GM18502 (cell line): ENCODE measurements at regions not wholly inside any gene's neighbourhood (a gene's known extent, or its start where the extent isn't known, plus 50 kb on each side); places are given as distances from the start of the nearest gene placed in this dataset.

Experiments used
- ATAC-seq: cut with Tn5 transposase; IDR thresholded peaks from one replicate; pipeline ENCODE4 v1.9.1; 2021; ENCODE audit warnings: mild to moderate bottlenecking; ENCODE audit not compliant: unreplicated experiment, poor library complexity

DNA sequence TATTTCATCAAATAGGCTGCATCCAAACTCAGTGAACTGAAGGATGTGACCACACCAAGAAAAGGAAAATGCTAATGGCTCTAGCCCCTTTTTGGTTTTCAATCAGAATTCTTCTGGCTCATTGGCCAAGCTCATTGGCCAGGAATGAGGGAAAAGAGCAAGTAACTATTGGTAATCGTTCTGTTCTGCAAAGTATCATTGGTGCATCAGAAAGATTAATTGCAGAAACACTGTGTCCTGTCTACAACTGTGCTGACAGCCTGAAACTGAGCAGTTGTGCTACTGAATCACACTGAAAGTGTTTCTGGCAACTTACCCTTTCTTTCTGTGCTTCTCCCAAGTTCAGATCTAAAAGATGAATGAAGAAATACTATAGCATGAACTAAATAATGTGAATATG, 116.4 kb upstream of the ROBO2 start:
- ATAC-seq = no peak

DNA sequence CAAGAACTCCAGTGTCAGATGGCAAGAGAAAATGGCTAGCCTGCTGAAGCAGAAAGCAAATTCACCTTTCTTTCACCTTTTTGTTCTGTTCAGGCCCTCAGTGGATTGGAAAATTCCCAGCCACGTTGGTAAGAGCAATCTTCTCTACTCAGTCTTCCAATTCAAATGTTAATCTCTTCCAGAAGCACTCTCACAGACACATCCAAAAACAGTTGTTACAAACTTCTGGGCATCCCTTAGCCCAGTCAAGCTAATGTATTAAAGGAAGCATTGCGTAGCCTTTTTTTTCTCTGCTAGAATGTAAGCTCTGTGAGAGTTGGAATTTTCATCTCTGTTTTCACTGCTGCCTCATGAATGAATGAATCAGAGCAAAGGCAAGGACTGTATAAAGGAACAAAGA, 109.2 kb upstream of the ROBO2 start:
- ATAC-seq = no peak

DNA sequence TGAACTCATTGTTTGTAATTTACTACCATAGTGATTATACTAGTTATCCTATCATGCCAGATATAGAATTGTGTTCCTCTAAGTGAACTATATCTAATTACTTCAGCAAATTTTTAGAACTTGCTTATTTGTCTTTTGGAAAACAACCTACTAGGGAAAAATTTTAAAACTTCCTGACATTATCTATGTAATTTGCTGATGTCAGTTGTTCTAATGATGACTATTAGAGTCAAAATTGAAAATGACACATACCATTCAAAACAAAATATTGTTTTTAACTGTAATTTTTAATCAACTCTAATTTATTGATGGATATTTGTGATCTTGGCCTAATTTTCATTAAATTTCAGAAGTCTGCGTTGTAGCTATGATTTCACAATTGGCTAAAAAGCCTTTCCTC, 106.7 kb upstream of the ROBO2 start:
- ATAC-seq = no peak

DNA sequence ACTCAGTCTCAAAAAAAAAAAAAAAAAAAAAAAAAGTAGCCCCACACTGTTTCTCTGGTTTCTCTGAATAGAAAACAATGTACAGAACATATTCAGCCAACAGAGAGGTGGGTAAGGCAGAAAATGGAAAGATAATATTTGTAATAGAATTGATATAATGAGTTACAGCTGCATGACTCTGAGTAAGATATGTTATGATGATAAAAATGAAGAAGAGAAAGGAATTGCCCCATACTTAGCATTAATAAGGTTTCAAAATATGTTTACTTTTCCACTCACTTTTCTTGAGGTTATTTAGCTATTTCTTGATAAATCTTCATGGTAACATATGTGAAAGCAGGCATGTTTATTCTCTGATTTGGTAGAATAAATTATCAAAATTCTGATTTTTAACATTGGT, 100.9 kb upstream of the ROBO2 start:
- no peak for ATAC-seq

DNA sequence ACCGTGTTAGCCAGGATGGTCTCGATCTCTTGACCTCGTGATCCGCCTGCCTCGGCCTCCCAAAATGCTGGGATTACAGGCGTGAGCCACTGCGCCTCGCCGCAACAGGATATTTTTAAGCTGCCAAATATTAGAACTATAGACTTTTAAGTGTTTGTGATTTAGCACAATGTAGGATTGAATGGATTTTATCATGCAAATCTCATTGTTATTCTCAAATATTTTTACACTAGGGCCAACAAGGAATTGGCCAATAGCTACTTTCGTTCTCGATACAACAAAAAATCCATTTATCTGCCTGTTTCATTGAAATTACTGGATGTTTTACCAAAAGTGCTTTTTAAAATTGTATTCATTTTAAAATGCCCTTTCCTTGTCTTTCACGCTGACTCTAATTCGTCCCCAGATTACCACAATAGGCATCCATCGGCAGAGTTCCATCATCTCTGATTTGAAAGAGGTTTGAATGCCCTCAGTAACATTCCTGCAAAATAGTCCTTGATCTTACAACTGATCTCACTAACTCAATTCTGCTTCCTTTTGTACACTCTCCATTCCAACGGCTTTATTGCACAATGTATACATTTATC, 99.6 kb upstream of the ROBO2 start:
- no peak for ATAC-seq

DNA sequence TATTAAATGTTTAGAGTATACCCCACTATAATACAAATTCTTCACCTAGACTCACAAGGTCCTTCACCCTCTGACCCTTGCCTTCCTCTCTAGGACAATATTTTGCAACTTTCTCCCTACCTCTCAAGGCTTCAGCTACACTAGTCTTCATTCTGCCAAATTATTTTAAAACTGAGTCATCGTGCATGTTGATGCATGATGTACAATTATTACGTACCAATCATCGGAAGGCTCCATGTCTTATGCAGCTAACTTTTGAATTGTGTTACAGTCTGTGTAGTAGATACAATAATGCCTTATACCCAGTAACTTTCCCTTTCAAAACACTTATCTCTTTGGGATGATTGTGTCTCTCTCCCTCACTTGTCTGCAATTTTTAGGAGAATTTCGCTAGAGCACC, 98.5 kb upstream of the ROBO2 start:
- ATAC-seq = no peak

DNA sequence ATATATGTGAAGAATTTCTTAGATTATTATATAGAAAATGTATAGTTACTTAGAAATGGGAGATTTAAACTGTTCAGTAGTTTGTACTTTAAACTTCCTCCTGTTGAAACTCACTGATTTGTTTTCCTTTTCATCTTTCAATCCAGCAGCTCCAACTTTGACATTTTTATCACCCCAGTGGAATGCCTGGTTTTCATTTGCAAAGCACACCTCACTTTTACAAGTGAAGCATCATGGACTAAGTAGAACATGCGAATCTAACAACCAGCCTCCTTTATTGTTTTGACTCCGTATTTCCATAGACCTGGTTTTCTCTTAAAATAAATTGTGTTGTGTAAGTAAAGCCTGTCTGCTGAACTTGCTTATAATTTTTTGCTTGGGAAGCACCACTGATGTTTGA, 97.8 kb upstream of the ROBO2 start:
- no peak for ATAC-seq

DNA sequence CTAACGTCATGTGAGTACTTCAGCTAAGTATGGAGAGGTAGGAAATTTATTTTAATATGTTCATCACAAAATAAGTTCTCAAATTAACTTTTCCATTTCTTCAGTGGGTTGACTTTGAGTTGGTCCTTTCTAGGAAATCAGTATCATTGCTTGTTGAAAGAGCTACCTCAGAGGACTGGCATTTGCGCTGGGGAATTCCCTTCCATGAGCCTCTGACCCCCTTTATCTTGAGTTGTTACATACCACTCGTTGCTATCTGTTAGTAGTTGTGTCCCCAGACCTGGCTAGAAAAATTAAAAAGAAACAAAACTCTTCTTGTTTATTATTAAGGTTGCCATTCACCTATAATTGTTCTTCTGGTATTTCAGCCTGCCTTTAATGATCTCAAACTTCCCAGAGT, 96.8 kb upstream of the ROBO2 start:
- ATAC-seq = no peak

DNA sequence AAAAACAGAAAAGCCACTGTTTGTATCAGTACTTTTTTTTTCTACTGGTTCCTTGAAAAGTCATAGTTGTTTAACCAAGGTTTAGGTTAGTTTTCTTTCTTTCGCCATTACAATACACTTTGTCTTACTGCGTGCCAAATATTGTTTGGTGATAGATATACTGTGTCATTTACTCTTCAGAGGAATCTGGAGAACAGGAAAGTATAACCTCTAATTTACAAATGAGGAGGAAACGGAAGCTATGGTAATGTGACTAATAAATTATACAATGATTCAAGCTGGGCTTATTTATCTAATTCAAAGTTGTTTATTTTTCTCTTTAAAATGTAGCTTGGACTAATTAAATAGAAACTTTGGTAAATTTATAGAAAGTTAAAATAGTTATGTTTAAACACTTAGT, 96.2 kb upstream of the ROBO2 start:
- ATAC-seq = no peak

DNA sequence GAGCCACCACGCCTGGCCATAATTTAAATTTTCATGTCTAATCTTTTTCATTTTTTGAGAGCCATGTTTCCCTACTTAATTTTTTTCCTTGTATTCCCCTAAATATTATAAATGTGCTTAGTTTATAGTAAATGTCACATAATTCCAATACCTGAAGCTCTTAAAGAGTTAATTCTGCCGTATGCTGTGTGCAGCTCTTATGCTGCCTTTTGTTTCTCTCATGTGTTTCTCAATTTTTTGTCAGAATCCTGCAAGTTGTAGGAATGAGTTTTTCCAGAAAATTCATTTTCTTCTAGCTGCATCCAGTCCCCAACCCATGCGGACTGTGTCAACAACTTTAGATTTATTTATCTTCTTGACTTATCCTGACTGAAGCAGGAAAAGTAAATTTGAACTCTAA, 90.9 kb upstream of the ROBO2 start:
- ATAC-seq = no peak

DNA sequence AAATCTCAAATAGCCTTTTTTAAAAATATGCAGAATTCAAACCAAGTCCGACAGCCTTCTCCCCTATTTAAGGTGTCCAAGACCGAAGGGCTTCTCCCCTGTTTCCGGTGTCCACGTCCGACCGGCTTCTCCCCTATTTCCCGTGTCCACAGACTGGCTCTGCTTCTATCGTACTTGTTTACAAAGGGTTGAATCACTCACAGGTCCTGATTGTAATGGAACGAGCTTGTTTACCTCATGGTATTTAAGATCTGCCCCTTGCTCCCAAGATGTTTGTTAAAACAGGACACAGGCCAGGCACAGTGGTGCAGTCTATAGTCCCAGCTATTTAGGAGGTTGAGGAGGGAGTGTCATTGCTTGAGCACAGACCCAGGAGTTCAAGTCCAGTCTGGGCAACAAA, 90.4 kb upstream of the ROBO2 start:
- no peak for ATAC-seq

DNA sequence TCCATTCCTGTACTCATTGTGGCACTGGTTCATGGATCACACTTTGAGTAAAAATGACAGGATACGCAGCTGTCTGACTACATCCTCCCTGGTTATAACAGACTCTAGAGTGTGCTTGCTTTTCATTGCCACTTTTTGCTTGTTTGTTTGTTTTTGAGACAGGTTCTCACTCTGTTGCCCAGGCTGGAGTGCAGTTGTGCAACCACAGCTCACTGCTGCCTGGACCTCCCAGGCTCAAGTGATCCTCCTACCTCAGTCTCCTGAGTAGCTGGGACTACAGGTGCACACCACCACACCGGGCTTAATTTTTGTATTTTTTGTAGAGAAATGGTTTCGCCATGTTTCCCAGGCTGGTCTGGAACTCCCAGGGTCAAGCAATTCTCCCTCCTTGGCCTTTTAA, 89.3 kb upstream of the ROBO2 start:
- no peak for ATAC-seq

DNA sequence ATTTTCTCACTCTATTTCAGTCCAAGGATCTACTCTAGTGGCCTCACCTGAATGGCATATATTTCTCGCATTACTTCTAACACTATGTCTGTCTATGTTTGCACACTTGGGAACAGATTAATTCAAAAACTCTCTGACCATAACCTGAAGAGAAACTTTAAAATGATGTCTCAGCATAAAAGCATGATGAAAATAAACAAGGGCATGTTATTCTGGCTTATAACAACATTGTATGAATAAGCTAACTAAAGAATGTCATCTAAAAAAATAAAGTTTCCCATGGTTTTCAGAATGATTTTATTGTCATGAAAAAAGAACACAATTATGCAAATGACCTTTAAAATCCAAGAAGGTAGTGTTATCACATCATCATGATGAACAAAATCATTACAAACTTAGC, 85.5 kb upstream of the ROBO2 start:
- ATAC-seq = no peak

DNA sequence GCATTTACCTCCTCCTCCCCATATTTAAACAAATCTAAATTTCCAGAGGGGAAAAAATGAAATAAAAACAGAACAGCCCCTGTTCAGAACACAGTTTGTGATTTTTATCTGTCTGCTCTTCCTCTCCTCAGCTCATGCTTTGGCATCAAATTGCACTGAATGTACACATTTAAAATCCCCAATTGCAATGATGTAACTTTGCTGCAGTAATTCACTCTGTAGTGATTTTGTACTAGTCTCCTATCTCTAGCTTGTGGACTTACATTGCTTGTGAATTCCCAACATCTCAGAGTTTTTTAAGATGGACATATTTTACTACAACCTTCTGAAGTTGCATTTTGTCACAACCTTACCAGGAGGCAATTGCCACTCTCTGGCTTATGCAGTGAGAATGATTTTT, 81.6 kb upstream of the ROBO2 start:
- no peak for ATAC-seq

DNA sequence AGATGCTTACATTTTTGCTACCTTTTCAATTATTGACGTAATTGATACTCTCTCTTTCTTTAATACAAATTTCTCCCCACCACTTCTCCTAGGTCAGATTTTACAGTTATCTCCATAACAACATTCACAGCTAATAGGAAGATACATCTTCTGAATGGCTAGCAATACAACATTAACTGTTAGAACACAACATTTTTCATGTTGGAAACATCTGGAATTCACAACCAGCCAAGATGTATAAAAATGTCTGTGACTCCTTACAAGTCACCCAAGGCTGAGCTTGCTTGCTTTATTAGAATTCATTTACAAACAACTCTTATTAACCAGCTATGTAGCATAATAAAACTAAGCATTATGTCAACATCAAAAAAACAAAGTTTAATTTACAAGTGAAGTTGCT, 81.0 kb upstream of the ROBO2 start:
- no peak for ATAC-seq

DNA sequence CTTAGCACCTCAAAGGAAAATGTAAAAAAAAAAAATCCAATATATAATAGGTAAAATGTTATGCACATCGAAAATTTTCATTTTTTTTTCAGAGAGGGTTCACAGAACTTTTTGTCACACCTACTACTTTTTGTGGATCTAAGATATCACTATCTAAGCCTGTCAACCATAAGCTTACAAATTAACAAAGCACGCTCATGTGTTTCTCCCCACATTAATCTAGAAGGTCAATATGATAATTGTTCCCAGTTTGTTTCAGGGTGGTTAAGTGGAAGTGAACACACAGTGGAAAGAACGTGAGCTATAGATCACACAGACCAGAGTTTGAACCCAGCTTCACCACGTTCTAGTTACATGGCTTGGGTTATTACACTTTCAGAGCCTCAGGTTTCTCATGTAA, 78.6 kb upstream of the ROBO2 start:
- no peak for ATAC-seq

DNA sequence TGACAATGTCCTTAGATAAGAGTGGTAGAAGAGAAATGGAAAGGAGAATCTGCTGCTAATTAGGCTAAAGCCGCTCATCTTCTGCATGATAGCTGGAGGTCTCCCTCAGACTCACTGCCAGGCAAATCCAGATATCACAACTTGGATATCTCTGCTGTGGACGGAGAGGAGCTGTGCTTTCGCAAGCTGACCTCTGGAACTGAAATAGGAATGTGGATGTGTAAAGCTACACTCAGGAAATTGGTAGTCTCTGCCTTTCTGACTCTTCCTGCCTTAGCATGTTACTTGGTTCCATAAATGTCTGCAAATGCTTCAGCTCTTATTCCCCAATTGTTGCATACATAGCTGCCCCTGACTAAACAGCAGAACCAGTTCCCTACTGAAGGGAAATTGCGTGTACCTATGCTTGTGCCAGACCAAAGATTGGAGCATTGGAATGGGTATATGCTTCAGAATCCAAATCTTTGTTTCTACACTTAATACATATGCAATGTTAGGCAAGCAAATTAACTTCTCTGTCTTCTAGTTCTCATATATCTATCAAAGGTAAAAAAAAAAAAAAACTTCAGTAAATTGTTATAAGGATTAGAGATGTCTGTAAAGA, 74.7 kb upstream of the ROBO2 start:
- no peak for ATAC-seq

DNA sequence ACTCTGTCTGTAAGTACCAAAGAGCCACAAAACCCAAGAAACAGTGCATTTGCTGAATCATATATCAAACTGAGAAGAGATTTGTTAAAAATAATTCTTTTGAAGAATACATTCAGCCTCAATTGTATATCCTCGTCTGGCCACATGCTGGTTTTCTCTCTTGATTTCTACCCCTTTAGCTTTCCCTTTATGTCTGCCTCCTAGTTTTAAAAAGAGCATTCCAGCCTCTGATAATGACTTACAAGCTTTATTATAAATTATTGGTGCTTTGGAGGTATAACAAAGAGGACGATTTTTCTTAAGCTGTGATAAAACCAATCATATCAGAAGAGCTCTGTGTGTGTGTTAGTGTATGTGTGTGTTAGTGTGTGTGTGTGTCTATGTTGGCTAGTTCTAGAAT, 70.4 kb upstream of the ROBO2 start:
- ATAC-seq = no peak

DNA sequence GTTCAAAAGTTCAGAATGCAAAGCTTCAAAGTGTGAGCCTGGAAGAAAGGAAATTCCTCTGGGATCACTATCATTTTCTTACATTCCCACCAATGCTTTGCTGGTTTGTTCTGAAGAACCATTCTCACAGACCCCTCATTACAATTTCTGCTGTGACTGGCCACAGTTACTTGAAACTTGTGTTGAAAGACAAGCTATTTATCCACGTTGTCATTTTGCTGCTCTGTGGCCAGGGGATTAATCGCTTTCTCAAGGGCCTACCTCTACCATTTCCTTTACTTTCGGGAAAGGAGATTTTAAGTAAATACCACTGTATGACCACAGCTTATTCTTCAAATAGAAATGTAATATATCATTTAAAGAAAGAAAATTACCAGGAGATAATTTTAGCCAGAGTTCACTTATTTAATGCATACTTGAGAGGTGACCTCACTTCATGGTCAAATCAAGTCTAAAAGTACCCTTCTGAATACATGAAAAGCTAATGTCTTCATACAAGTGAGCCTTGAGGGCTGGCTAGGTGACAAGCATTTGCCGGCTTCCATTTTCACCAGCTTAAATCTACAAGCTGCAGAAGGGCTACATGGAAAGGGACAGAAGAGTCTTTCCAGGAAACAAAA, 69.8 kb upstream of the ROBO2 start:
- no peak for ATAC-seq

DNA sequence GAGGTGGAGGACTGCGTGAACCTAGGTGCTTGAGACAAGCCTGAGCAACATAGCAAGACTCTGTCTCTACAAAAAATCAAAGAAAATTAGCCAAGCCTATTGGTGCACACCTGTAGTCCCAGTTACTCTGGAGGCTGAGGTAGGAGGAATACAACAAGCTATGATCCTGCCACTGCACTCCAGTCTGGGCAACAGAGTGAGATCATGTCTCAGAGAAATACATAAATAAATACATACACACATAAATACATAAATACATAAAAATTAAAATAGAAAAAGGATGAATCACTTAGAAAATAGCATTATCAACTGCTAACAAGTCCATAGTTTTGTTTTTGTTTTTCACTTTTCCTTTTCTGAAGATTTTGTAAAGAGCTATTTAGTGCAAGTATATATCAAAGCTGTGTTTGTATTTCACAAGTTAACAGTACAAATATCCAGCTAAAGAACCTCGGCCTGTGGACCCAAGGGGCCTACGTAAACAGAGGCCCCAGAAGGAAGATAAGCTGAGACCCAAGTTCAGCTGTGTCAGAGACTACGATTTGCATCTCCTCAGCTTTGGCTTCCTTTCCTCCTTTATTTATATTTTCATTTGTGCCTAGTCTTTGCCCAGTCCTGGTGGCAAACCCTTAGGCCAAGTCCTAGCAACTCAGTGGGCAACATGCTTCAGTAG, 67.1 kb upstream of the ROBO2 start:
- ATAC-seq = no peak

DNA sequence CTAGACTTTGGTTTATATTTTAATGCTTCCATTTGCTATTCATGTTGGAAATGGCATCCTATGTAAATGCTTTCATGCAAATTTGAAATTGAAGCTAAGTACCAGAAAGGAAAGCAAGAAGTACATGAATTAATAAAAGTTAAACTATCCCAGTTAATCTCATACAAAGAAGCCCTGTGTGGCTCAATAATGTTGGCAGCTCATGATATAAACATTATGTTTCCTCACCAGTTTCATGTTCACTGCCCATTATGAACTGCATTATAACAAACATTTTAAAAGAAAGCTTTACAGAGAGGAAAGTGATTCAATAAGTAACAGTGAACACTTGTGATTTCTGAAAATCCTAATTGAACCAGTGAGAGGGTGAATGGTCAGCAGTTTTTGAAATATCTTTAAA, 62.9 kb upstream of the ROBO2 start:
- ATAC-seq = no peak

DNA sequence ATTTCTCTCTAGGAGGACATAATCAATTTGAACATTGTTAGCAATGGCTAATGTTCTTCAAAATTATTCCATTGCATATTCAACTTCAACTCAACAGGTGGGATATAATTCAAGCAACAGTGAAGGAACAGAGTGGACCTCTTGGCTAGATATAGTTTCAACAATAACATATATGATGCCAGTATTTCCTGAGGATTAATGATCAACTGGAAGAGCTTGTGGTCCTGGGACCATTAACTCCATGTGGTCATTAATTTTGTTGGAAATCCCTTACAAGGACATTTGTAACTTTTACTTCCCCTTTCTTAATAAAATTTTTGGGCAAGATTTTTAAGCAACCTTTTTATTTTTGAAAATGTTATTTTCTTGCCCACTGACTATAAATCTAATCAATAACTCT, 54.3 kb upstream of the ROBO2 start:
- ATAC-seq = no peak
